Medulla oblongata (tissue), 1 donor: ENCODE measurements at regions not wholly inside any gene's neighbourhood (a gene's known extent, or its start where the extent isn't known, plus 50 kb on each side); places are given as distances from the start of the nearest gene placed in this dataset.
"Not testable (repeated sequence)": the region's sequence is repeated elsewhere in the genome, so short reads cannot be mapped to it uniquely, and the experiment has no call there.

ENCODE experiments used
- DNase-seq: peaks from one replicate; pipeline ENCODE4 v3.0.0-alpha.2; 2015; ENCODE audit errors: extremely low spot score

GRCh38 chr9:73095425-73095824, 56.2 kb upstream of the ANXA1 start:
- DNase-seq = peak; percentile 41

GRCh38 chr9:73093740-73094379, 57.8 kb upstream of the ANXA1 start:
- DNase-seq = no peak

- DNase-seq = no peak
These were observed 58.5 kb upstream of the ANXA1 start for GRCh38 chr9:73093016-73093739.

GRCh38 chr9:73091909-73092308, 59.8 kb upstream of the ANXA1 start:
- no peak for DNase-seq

- no peak for DNase-seq
These were observed 61.5 kb upstream of the ANXA1 start for GRCh38 chr9:73090214-73090613.

DNA sequence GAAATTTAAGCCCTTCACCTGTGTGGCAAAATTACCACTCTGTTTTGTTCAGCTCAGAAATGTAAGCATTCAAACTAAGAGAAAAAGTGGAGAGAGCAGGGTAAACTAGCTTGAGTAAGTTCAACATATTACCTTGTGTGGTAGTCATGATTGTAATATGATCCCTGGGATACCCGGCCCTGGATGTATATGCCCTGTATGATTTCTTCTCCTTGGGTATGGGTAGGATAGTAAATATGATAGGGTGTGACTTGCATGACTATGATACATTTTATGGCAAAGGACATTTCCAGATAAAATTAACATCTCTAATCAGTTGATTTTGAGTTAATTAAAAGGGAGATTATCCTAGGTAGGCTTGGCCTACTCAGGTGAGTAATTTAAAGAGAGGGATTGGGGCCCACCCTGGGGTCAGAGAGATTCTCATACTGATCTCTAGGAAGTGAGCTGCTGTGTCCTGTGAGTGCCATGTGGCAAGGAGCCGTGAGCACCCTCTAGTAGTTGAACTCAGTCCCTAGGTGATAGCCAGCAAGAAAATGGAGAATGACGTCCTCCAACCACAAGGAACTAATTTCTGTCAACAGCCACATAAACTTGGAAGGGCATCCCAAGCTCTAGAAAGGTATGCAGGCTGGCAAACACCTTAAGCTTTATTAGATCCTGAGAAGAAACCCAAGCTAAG, 62.2 kb upstream of the ANXA1 start:
- DNase-seq = no peak

DNA sequence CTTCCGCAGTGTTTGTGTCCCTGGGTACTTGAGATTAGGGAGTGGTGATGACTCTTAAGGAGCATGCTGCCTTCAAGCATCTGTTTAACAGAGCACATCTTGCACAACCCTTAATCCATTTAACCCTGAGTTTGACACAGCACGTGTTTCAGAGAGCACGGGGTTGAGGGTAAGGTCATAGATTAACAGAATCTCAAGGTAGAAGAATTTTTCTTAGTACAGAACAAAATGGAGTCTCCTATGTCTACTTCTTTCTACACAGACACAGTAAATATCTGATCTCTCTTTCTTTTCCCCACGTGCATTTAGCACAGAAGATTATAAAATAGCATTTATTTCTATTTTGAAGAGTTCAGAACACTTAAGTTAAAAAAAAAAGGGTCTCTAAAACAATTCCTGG, 63.8 kb upstream of the ANXA1 start:
- not testable (repeated sequence) for DNase-seq

DNA sequence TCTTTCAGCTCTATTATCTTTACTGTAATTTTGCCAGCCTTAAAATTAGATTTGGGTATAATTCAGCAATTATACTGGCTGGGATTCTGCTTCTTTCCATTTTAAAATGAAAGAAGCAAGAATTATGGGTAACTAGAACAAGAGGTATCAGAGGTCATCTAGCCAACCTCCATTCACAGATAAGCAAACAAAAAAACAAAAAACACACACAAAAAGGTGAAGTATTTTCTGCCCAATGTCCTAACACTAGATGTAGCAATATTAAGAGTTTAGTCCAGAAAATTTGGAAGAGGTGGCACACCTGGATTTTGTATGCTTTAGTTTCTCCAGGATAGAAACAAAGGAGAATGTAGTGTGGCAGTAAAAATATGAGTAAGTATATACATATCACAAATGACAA, 68.1 kb upstream of the ANXA1 start:
- no peak for DNase-seq

DNA sequence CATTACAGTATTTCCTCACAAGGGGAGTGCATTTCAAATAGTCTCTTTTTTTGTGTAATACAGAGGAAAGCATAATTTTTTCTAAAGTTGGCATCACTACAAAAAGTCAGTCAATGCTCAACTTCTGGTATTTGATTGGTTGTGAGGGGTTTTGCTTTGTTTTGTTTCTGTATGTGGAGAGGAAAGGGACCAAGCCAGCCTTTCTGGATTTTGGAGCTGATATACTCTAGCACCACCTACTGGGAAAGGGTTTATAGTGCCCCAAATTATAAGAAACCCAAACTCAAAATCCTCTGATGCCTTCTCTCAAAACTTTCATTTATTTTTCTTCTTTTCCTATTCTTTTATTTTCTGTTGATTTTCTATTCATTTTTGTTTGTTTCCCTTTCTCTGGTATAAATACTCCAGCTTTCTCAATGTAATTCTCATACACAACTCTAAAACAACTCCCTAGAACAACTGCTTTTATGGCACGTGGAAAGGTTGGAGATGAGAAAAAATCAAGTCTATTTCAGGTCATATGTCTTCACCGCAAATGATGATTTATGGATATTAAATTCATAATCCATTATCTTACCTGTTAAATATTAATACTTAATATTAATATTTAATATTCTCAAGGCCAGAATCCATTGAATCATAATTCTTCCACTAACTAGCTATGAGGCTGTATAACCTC, 69.5 kb upstream of the ANXA1 start:
- peak; percentile 70 for DNase-seq

- DNase-seq = no peak
These were observed 71.5 kb upstream of the ANXA1 start for GRCh38 chr9:73080110-73080694.

DNA sequence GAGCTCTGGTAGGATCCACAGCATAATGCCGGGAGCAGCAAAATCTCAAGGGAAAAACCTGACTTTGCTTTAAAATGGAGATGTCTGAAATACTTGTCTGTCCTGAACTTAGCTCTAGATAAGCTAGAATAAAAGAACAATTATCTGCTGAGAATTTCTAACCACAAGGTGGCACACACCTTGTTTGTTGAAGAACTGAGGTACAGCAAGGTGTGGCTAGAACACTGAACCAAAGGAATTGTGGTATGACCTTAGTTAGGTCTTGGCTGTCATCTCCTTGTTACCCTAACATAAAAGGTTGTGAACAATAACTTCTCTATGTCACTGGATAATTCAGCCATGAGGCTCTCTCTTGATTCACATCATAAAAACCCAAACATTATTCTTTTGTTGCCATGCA, 72.3 kb upstream of the ANXA1 start:
- no peak for DNase-seq

- no peak for DNase-seq
These were observed 74.0 kb upstream of the ANXA1 start for GRCh38 chr9:73077625-73078030.

DNA sequence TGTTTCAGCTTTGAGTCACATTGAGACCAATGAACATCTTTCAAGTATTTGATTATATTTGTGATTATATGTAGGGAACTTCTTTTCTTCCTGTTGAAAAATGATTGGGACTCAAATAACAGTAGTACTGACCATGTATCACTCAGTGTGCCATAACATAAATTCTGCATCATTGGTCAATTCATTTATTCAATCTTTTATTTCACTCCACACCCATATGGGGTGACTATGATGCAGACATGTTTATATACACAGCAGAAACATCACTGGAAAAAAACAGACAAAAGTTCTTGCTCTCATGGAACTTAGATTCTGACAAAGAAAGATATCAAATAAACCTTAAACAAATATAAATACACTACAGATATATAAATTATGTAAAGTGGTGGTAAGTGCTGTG, 74.7 kb upstream of the ANXA1 start:
- no peak for DNase-seq

DNA sequence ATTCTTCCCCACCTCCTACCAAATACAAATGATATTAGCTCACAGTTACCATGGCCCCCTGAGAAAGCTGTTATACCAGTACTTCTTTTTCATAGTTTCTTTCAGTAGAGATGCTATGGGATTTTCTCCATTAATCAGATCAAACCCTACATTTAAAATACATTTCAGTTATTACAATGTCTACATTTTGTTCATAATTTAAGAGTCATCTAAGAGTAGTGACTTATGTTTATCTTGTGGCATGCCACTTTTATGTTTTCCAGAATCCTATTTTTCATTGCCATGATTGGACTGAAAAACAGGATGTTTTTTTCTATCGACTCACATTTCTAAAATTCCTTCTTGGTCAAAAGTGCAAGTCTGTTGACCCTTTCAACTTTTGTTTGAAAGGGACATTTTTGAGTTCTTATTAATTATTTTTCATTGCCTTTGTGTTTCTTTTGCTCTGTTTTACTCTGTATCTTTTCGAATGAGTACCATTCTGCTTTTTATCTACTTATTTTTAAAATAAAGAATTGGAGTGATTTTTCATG, 77.4 kb upstream of the ANXA1 start:
- DNase-seq = no peak

- no peak for DNase-seq
These were observed 78.1 kb upstream of the ANXA1 start for GRCh38 chr9:73073337-73074175.

DNA sequence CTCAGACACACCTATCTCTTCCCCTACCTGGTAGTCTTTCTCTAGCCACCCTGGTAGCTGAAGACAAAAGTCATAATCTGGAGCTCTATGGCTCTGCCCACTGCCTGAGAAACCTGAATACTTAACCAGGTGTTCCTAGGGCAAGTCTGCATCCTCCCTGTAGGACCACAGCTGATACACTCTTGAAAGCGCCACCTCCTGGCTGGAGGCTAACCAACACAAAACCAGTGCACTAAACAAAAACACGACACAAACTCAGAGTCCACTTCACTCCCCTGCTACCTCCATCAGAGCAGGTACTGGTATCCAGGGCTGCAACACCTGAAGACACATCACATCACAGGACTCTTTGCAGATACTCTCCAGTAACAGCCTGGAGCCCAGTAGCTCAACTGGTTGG, 84.6 kb upstream of the ANXA1 start:
- no peak for DNase-seq

- DNase-seq = peak; percentile 27
These were observed 86.2 kb upstream of the ANXA1 start for GRCh38 chr9:73065439-73065838.

DNA sequence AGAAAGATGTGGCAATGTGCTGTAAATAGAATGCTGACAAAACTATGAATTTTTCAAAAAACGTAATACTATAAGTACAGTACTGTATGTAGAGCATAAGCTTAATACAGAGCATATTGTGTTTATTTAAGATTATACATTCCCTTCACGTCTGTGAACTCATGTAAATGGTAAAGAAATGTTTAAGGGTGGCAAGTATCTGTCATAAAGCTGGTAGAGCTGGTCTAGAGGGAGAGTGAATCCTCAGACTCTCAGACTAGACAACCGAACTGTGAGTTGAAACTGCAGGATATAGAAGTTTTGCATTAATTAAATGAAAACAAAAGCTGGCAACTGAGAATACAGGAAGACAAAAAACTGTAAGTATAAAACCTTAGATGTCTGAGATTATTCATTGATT, 87.3 kb upstream of the ANXA1 start:
- no peak for DNase-seq

DNA sequence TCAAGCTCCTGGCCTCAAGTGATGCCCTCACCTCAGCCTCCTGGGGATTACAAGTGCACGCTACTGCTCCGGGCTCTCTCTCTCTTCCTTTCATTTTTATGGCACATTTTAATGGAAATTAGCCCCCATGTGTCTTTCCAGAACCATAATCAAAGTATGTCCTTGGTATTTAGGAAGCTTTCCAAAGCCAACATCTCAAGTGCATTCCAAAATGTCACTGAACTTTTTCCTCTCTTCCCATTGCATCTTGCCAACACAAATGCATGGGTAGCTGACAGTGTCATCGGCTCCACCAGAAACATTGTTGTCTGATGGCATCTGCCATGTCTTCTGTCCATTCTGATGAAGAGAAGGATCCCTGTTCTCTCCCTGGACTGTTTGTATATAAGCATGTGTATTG, 90.5 kb upstream of the ANXA1 start:
- DNase-seq = no peak

DNA sequence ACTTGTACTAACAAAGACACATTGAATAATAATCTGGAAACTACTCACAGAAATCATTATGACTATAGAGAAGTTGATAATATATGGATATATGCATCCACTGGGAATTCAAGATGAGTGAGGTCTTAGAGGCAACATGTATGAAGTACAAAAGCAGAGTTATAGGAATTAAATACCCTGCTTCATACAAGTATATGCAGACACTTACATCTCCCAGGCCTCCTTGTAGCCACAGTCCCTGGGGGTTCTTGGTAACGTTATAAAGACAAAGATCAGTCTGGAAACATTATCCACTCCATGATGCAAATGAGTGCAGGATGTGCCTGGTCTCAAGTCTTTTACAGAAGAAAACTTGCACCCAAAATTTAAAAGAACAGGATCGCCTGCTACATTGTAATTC, 92.4 kb upstream of the ANXA1 start:
- no peak for DNase-seq

DNA sequence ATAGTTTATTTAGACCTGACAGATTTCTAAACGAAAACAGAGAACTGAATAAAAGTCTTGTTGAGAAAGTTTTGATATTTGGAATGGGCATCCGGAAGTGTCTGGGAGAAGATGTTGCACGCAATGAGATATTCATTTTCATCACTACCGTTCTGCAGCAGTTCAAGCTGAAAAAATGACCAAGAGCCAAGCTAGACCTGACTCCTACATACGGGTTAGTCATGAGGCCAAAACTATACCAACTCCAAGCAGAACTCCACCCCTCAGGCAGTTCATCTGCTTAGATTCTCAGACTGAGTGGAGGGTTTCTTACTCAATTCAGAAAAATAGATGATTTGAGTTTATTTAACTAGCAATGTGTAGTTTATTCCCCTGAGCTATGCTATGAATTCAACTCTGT, 95.4 kb upstream of the ANXA1 start:
- DNase-seq = no peak
